Mesodermal cell (in vitro differentiated cells): ENCODE measurements at regions not wholly inside any gene's neighbourhood (a gene's known extent, or its start where the extent isn't known, plus 50 kb on each side); places are given as distances from the start of the nearest gene placed in this dataset.

ENCODE experiments used
- H3K27ac ChIP-seq: 2 replicates; pipeline ENCODE4 v1.7.0; 2013; ENCODE audit warnings: mild to moderate bottlenecking, low read depth, low read length, moderate library complexity; ENCODE audit not compliant: severe bottlenecking
- H3K36me3 ChIP-seq: 2 replicates; pipeline ENCODE4 v1.7.1; 2013; ENCODE audit warnings: mild to moderate bottlenecking, low read length, moderate library complexity; ENCODE audit not compliant: control insufficient read depth, insufficient read depth
- H3K4me1 ChIP-seq: one replicate; pipeline ENCODE4 v1.7.1; 2013; ENCODE audit warnings: mild to moderate bottlenecking, low read length; ENCODE audit not compliant: insufficient read depth, control insufficient read depth, poor library complexity, severe bottlenecking
- H3K4me3 ChIP-seq: 2 replicates; pipeline ENCODE4 v1.7.0; 2013; ENCODE audit warnings: low read length, control low read depth, mild to moderate bottlenecking; ENCODE audit not compliant: insufficient read depth, poor library complexity, severe bottlenecking; ENCODE audit errors: extremely low read depth
- H3K9me3 ChIP-seq: 2 replicates; pipeline ENCODE4 v1.7.1; 2013; ENCODE audit warnings: mild to moderate bottlenecking, low read length, moderate library complexity; ENCODE audit not compliant: control insufficient read depth
- WGBS, 2 experiments: methylation state at CpG; one replicate each; pipeline ENCODE4 v1.1.5; 2013; ENCODE audit warnings: missing lambda C conversion rate in 2 of 2; ENCODE audit not compliant: insufficient coverage in 2 of 2; 5-methylcytosine and 5-hydroxymethylcytosine counted together

DNA sequence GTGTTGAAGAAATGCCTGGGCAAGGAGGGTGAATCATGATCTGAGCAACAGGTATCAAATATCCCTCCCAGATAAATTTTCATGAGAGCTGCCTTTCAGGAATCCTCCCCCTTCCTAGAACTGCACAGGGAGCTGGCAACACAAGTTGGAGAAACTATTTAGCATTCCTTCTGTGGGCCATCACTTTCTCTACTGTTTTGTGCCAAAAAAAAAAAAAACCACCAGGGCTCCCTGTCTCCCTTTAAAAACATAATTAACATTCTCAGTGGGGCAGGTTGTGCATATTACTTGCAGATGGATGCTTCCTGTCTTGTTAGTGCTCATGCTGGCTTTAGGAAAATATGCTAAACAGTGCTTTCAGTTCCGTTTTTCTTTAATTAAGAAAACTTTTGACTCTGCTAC, 234.9 kb upstream of the LMCD1 start:
- 67% methylated on average over 1 of the region's 1 CpG; no CpG with 5 or more reads in 1 of the 2 experiments for WGBS, 2 experiments
- Histone ChIP-seq H3K36me3 (no peaks in the 10 kb centered on the region), H3K27ac (no peak overlapping the region), H3K4me3 (no peak overlapping the region), H3K9me3 (no peaks in the 10 kb centered on the region), H3K4me1 (no peaks in the 10 kb centered on the region)

GRCh38 chr3:8273479-8273878, 228.1 kb upstream of the LMCD1 start:
- Histone ChIP-seq H3K27ac (no peak overlapping the region), H3K9me3 (no peaks in the 10 kb centered on the region), H3K4me3 (no peak overlapping the region), H3K36me3 (no peaks in the 10 kb centered on the region), H3K4me1 (no peaks in the 10 kb centered on the region)
- 97 to 100% methylated on average over 3 to 4 of the region's 5 CpGs for WGBS, 2 experiments

- Histone ChIP-seq H3K36me3 (no peaks in the 10 kb centered on the region), H3K27ac (no peak overlapping the region)
- 100% methylated on average over 2 of the region's 3 CpGs; no CpG with 5 or more reads in 1 of the 2 experiments for WGBS, 2 experiments
Observed at GRCh38 chr3:8276056-8276455, 225.6 kb upstream of the LMCD1 start.

DNA sequence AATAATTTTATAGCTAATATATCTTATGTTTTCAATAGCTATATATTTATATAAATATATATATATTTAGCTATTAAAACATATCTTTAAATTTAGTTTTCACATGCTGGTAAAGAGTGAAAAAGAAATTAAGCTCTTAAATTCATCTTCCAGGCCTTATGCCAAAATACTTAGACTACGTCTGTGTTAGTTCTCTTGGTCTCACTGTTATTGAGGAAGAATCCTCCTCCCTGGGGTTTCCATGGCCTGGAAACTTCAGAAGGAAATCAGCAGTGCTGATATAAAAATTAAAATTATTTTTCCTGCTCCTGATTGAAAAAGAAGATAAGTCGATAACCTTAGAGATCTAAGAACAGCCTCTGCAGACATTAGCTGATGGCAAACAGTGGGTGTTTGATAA, 225.1 kb upstream of the LMCD1 start:
- no peaks in the 10 kb centered on the region for H3K9me3 ChIP-seq

More at GRCh38 chr3:8276056-8276455, 225.6 kb upstream of the LMCD1 start:
- Histone ChIP-seq H3K4me3 (no peak overlapping the region), H3K9me3 (no peaks in the 10 kb centered on the region), H3K4me1 (no peaks in the 10 kb centered on the region)

DNA sequence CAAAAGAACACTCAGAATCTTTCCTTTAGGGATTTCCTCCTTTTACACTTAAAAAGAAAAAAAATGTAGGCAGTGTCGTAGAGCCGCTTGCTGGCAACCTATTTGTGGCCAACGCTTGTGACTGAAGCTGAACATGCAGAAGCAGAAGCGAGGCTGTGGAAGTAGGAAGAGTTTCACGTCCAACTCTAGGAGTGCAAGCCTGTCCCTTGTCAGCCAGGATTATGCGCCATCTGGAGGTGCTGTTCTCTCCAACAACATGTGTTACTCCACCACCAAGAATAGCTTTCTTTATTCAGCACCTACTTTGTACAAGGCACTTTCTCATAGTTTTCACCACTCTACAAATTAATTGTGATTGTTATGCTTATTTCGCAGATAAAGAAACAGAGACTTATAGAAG, 223.2 kb upstream of the LMCD1 start:
- Histone ChIP-seq H3K9me3 (no peaks in the 10 kb centered on the region), H3K4me1 (peaks cover 3% of the 10 kb centered on the region), H3K4me3 (no peak overlapping the region), H3K27ac (no peak overlapping the region), H3K36me3 (no peaks in the 10 kb centered on the region)
- 94 to 97% methylated on average over 5 to 6 of the region's 7 CpGs for WGBS, 2 experiments

More for the DNA sequence above, 225.1 kb upstream of the LMCD1 start:
- H3K4me1 ChIP-seq = no peaks in the 10 kb centered on the region
- H3K36me3 ChIP-seq = no peaks in the 10 kb centered on the region
- no CpG with 5 or more reads among the region's 2 CpGs for WGBS, 2 experiments
- H3K4me3 ChIP-seq = no peak overlapping the region
- no peak overlapping the region for H3K27ac ChIP-seq

- H3K9me3 ChIP-seq = no peaks in the 10 kb centered on the region
- H3K4me1 ChIP-seq = peaks cover 3% of the 10 kb centered on the region
- H3K4me3 ChIP-seq = no peak overlapping the region
- H3K27ac ChIP-seq = no peak overlapping the region
- H3K36me3 ChIP-seq = no peaks in the 10 kb centered on the region
- WGBS, 2 experiments = 74 to 97% methylated on average over 5 of the region's 7 CpGs
Observed at GRCh38 chr3:8279476-8279875, 222.1 kb upstream of the LMCD1 start.

GRCh38 chr3:8279886-8280550, 221.6 kb upstream of the LMCD1 start:
- Histone ChIP-seq H3K4me3 (no peak overlapping the region), H3K4me1 (peaks cover 3% of the 10 kb centered on the region), H3K27ac (no peak overlapping the region), H3K36me3 (no peaks in the 10 kb centered on the region), H3K9me3 (no peaks in the 10 kb centered on the region)
- WGBS, 2 experiments = 14 to 39% methylated on average over 4 to 5 of the region's 5 CpGs

DNA sequence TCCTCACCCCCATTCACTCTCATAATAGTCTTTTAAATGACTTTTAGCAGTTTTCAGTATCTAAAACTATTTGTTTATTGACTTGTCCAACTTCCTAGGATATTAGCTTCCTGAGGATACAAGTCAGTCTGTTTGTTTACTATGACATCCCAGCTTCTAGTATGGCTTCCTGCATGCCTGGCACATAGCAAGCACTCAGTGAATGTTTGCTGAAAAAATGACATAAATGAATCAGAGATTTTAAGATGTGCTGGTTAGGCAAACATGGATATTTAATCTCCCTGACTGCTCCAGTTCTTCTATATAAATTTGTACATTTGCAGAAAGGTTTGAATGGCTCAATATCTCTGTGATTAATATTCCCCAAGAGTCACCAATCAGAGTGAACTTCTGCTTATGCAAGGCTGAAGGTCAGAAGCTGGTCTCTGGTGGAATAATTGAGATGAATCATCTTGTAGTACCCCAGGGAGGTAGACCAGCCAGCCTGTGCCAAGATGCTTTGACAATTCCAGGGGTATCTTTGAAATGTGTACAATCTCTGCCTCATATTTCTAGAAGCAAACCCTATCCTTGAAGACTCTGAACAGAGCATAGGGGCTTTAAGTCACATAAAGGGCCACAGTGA, 219.0 kb upstream of the LMCD1 start:
- H3K9me3 ChIP-seq = no peaks in the 10 kb centered on the region

DNA sequence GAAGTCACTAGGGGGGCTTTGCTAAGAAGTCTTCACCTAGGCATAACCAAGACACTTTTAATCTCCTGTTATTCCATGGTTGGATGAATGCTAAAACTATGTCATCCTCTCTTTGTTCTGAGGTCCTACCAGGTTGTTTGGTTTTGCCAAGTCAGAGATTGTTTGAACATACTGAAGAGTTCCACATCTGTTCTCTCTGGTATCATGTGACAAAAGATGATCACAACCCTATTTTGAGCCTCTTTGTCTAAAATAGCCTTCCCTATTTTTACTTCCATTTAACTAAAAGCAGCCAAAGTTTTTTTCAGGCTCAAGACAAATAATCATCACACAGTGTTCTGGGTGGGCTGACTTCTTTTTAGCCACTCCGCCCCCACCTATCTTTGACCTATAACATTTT, 218.4 kb upstream of the LMCD1 start:
- no CpG with 5 or more reads among the region's 1 CpG for WGBS, 2 experiments
- H3K9me3 ChIP-seq = no peaks in the 10 kb centered on the region
- H3K27ac ChIP-seq = no peak overlapping the region
- no peaks in the 10 kb centered on the region for H3K36me3 ChIP-seq
- no peak overlapping the region for H3K4me3 ChIP-seq
- H3K4me1 ChIP-seq = peaks cover 3% of the 10 kb centered on the region

More for the DNA sequence above, 219.0 kb upstream of the LMCD1 start:
- H3K4me1 ChIP-seq = peaks cover 3% of the 10 kb centered on the region
- no peaks in the 10 kb centered on the region for H3K36me3 ChIP-seq
- H3K27ac ChIP-seq = no peak overlapping the region
- H3K4me3 ChIP-seq = no peak overlapping the region

- H3K4me3 ChIP-seq = no peak overlapping the region
- no peaks in the 10 kb centered on the region for H3K9me3 ChIP-seq
- H3K4me1 ChIP-seq = peaks cover 3% of the 10 kb centered on the region
- no peak overlapping the region for H3K27ac ChIP-seq
- WGBS, 2 experiments = 91% methylated on average over 3 of the region's 5 CpGs
- no peaks in the 10 kb centered on the region for H3K36me3 ChIP-seq
Observed at GRCh38 chr3:8286086-8286485, 215.5 kb upstream of the LMCD1 start.

DNA sequence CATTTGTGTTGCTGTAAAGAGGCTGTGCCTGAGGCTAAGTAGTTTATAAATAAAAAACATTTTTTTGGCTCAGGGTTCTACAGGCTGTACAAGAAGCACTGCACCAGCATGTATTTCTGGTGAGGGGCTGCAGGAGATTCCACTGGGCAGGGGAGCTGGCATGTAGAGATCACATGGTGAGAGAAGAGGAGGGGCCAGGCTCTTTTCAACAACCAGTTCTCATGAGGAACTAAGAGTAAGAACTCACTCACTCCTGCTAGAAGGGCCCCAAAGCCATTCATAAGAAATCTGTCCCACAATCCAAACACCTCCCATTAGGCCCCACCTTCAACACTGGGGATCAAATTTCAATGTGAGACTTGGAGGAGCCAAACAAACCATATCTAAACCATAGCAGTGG, 214.9 kb upstream of the LMCD1 start:
- Histone ChIP-seq H3K4me1 (peaks cover 3% of the 10 kb centered on the region), H3K4me3 (no peak overlapping the region), H3K9me3 (no peaks in the 10 kb centered on the region), H3K36me3 (no peaks in the 10 kb centered on the region), H3K27ac (no peak overlapping the region)
